ENCODE measurements at regions not wholly inside any gene's neighbourhood (a gene's known extent, or its start where the extent isn't known, plus 50 kb on each side); places are given as distances from the start of the nearest gene placed in this dataset.

GRCh38 chr10:27607591-27607990, 103.5 kb downstream of the RAB18 start:
- Mint-ChIP-seq H3K4me1 (peaks cover 10% of the 10 kb centered on the region), H3K27me3 (ENCODE audit: low read depth in 3 of 3) (peaks cover 5 to 11% (median 10%) of the 10 kb centered on the region in 3 donors), H3K27ac (no peak overlapping the region), H3K4me3 (no peak overlapping the region), H3K9me3 (peaks cover 0 to under 1% (median 0%) of the 10 kb centered on the region in 7 donors), H3K36me3 (no peaks in the 10 kb centered on the region)
- TF ChIP-seq CTCF (IDR thresholded peaks at IDR 0.05), result no peak
- H3K9me3 ChIP-seq (replicated peaks in 1 of 2; ENCODE audit: control insufficient read depth in 1 of 2, insufficient read depth in 1 of 2, low read length in 2 of 2), result no peaks in the 10 kb centered on the region
- no peaks in the 10 kb centered on the region for H4K20me1 ChIP-seq (ENCODE audit: insufficient read depth, low read length)
- no peak overlapping the region for H3K9ac ChIP-seq (ENCODE audit: insufficient read depth, low read length, poor library complexity, severe bottlenecking)
- H2AFZ ChIP-seq (ENCODE audit: insufficient read depth, low read depth, low read length, poor library complexity, severe bottlenecking), result no peak overlapping the region
- H3K4me2 ChIP-seq (replicated peaks; ENCODE audit: extremely low read depth, low read length, poor library complexity, severe bottlenecking), result no peak overlapping the region
- no peaks in the 10 kb centered on the region for H3K79me2 ChIP-seq (ENCODE audit: insufficient read depth, low read length)
- no peaks in the 10 kb centered on the region for H3K36me3 ChIP-seq (replicated peaks in 1 of 2; ENCODE audit: control insufficient read depth in 1 of 2, insufficient read depth in 2 of 2, low read length in 2 of 2)
- no peak overlapping the region for H3K27ac ChIP-seq (ENCODE audit: low read depth in 1 of 2, low read length in 2 of 2)
- intact Hi-C loops (cut with micrococcal nuclease), result no loop called here
- peaks cover 5 to 6% of the 10 kb centered on the region in 2 donors for H3K4me1 ChIP-seq (ENCODE audit: control insufficient read depth in 1 of 2, insufficient read depth in 2 of 2, low read length in 2 of 2)
- no peak overlapping the region for H3K4me3 ChIP-seq (replicated peaks in 1 of 3; ENCODE audit: low read depth in 2 of 3, low read length in 3 of 3)
- H3K27me3 ChIP-seq (ENCODE audit: control insufficient read depth in 2 of 2, insufficient read depth in 2 of 2, low read length in 2 of 2), result peaks cover 0 to 2% of the 10 kb centered on the region in 2 donors
- no peak for DNase-seq
- 79% methylated on average over 3 of the region's 6 CpGs for WGBS (ENCODE audit: insufficient coverage)

DNA sequence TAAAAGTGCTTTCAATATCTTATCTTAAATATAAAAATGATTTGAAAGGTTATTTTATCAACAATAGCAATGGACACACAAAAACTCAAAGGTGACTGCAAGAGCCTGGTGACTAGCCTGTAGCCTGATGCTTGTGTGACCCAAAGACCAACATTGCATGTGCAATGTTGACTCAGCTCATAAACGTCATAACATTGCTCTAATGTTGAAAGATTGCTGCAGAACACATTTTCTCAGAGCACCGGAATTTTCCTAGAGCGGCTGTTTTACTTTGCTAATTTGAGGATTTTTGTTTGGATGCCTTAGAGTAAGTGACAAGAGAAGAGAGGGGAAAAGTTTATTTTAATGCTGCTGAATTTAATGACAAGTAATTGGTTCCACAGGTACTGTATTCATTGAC, 107.1 kb downstream of the RAB18 start:
- H3K4me3 ChIP-seq (replicated peaks in 1 of 3; ENCODE audit: low read depth in 2 of 3, low read length in 3 of 3), result no peak overlapping the region
- intact Hi-C loops (cut with micrococcal nuclease), result no loop called here
- peaks cover 5 to 19% of the 10 kb centered on the region in 2 donors for H3K4me1 ChIP-seq (ENCODE audit: control insufficient read depth in 1 of 2, insufficient read depth in 2 of 2, low read length in 2 of 2)
- H4K20me1 ChIP-seq (ENCODE audit: insufficient read depth, low read length), result no peaks in the 10 kb centered on the region
- no peak for TF ChIP-seq CTCF (IDR thresholded peaks at IDR 0.05)
- no peaks in the 10 kb centered on the region for H3K36me3 ChIP-seq (replicated peaks in 1 of 2; ENCODE audit: control insufficient read depth in 1 of 2, insufficient read depth in 2 of 2, low read length in 2 of 2)
- H3K27me3 ChIP-seq (ENCODE audit: control insufficient read depth in 2 of 2, insufficient read depth in 2 of 2, low read length in 2 of 2), result peaks cover 0 to 2% of the 10 kb centered on the region in 2 donors
- H3K9me3 ChIP-seq (replicated peaks in 1 of 2; ENCODE audit: control insufficient read depth in 1 of 2, insufficient read depth in 1 of 2, low read length in 2 of 2), result no peaks in the 10 kb centered on the region
- peaks cover 4 to 11% (median 10%) of the 10 kb centered on the region in 3 donors for H3K27me3 Mint-ChIP-seq (ENCODE audit: low read depth in 3 of 3)
- peaks cover 10% of the 10 kb centered on the region for H3K4me1 Mint-ChIP-seq
- 100% methylated on average over 1 of the region's 3 CpGs for WGBS (ENCODE audit: insufficient coverage)
- H3K9ac ChIP-seq (ENCODE audit: insufficient read depth, low read length, poor library complexity, severe bottlenecking), result no peak overlapping the region
- no peak overlapping the region for H3K4me2 ChIP-seq (replicated peaks; ENCODE audit: extremely low read depth, low read length, poor library complexity, severe bottlenecking)
- DNase-seq, result no peak
- no peak overlapping the region for H3K4me3 Mint-ChIP-seq
- no peak overlapping the region for H3K27ac Mint-ChIP-seq
- no peak overlapping the region for H3K27ac ChIP-seq (ENCODE audit: low read depth in 1 of 2, low read length in 2 of 2)
- H3K36me3 Mint-ChIP-seq, result no peaks in the 10 kb centered on the region
- H2AFZ ChIP-seq (ENCODE audit: insufficient read depth, low read depth, low read length, poor library complexity, severe bottlenecking), result no peak overlapping the region
- H3K79me2 ChIP-seq (ENCODE audit: insufficient read depth, low read length), result no peaks in the 10 kb centered on the region
- H3K9me3 Mint-ChIP-seq, result peaks cover 0 to 5% (median 1%) of the 10 kb centered on the region in 7 donors

Measured in CD14-positive monocyte (primary cell).